ENCODE measurements at regions not wholly inside any gene's neighbourhood (a gene's known extent, or its start where the extent isn't known, plus 50 kb on each side); places are given as distances from the start of the nearest gene placed in this dataset.

GRCh38 chr3:164479978-164480377 is 598.3 kb downstream of the SI start:
- no peak for TF ChIP-seq CTCF (IDR thresholded peaks at IDR 0.05; ENCODE audit: borderline replicate concordance, control extremely low read depth, extremely low read depth, insufficient read depth, missing control alignments)
- in situ Hi-C loops (cut with MboI; ENCODE audit: low sequenced_read_pairs, unreplicated experiment), result no loop called here
- DNase-seq (ENCODE audit: low spot score), result no peak

- no peak for TF ChIP-seq CTCF (IDR thresholded peaks at IDR 0.05; ENCODE audit: borderline replicate concordance, control extremely low read depth, extremely low read depth, insufficient read depth, missing control alignments)
- in situ Hi-C loops (cut with MboI; ENCODE audit: low sequenced_read_pairs, unreplicated experiment), result no loop called here
- no peak for DNase-seq (ENCODE audit: low spot score)
These were observed 598.9 kb downstream of the SI start for GRCh38 chr3:164479406-164479805.

GRCh38 chr3:164478323-164478722 is 600.0 kb downstream of the SI start:
- DNase-seq (ENCODE audit: low spot score), result no peak
- TF ChIP-seq CTCF (IDR thresholded peaks at IDR 0.05; ENCODE audit: borderline replicate concordance, control extremely low read depth, extremely low read depth, insufficient read depth, missing control alignments), result no peak
- in situ Hi-C loops (cut with MboI; ENCODE audit: low sequenced_read_pairs, unreplicated experiment), result no loop called here

- no peak for DNase-seq (ENCODE audit: low spot score)
- in situ Hi-C loops (cut with MboI; ENCODE audit: low sequenced_read_pairs, unreplicated experiment), result no loop called here
- TF ChIP-seq CTCF (IDR thresholded peaks at IDR 0.05; ENCODE audit: borderline replicate concordance, control extremely low read depth, extremely low read depth, insufficient read depth, missing control alignments), result no peak
These were observed 600.9 kb downstream of the SI start for GRCh38 chr3:164477403-164477802.

- no peak for DNase-seq (ENCODE audit: low spot score)
- in situ Hi-C loops (cut with MboI; ENCODE audit: low sequenced_read_pairs, unreplicated experiment), result no loop called here
- TF ChIP-seq CTCF (IDR thresholded peaks at IDR 0.05; ENCODE audit: borderline replicate concordance, control extremely low read depth, extremely low read depth, insufficient read depth, missing control alignments), result no peak
These were observed 601.7 kb downstream of the SI start for GRCh38 chr3:164476631-164477030.

- DNase-seq (ENCODE audit: low spot score), result no peak
- in situ Hi-C loops (cut with MboI; ENCODE audit: low sequenced_read_pairs, unreplicated experiment), result no loop called here
- no peak for TF ChIP-seq CTCF (IDR thresholded peaks at IDR 0.05; ENCODE audit: borderline replicate concordance, control extremely low read depth, extremely low read depth, insufficient read depth, missing control alignments)
These were observed 607.8 kb downstream of the SI start for GRCh38 chr3:164470471-164470870.

GRCh38 chr3:164468055-164468454 is 610.2 kb downstream of the SI start:
- no peak for TF ChIP-seq CTCF (IDR thresholded peaks at IDR 0.05; ENCODE audit: borderline replicate concordance, control extremely low read depth, extremely low read depth, insufficient read depth, missing control alignments)
- DNase-seq (ENCODE audit: low spot score), result no peak
- in situ Hi-C loops (cut with MboI; ENCODE audit: low sequenced_read_pairs, unreplicated experiment), result no loop called here
